Renal pelvis (tissue), 1 donor: ENCODE measurements at regions not wholly inside any gene's neighbourhood (a gene's known extent, or its start where the extent isn't known, plus 50 kb on each side); places are given as distances from the start of the nearest gene placed in this dataset.

Experiments
- DNase-seq: peaks from one replicate; pipeline ENCODE4 v3.0.0-alpha.2; 2013

GRCh38 chr12:108462686-108463085, 52.4 kb upstream of the FICD start:
- no peak for DNase-seq

GRCh38 chr12:108461058-108461660, 53.9 kb upstream of the FICD start:
- peak; percentile 57 for DNase-seq

- no peak for DNase-seq
These were observed 55.9 kb upstream of the FICD start for GRCh38 chr12:108459149-108459548.

- no peak for DNase-seq
These were observed 57.2 kb upstream of the FICD start for GRCh38 chr12:108457734-108458361.

GRCh38 chr12:108457006-108457733, 57.9 kb upstream of the FICD start:
- peak; percentile 52 for DNase-seq

GRCh38 chr12:108455706-108456105, 59.4 kb upstream of the FICD start:
- no peak for DNase-seq

GRCh38 chr12:108454539-108455139, 60.4 kb upstream of the FICD start:
- DNase-seq, result no peak

GRCh38 chr12:108449478-108449877, 65.6 kb upstream of the FICD start:
- DNase-seq, result peak; percentile 54

- no peak for DNase-seq
These were observed 66.8 kb upstream of the FICD start for GRCh38 chr12:108448246-108448645.

GRCh38 chr12:108447168-108447832, 67.8 kb upstream of the FICD start:
- DNase-seq, result peak; percentile 16

- DNase-seq, result no peak
These were observed 68.3 kb upstream of the FICD start for GRCh38 chr12:108446766-108447165.

GRCh38 chr12:108442910-108443309, 72.2 kb upstream of the FICD start:
- no peak for DNase-seq

GRCh38 chr12:108442067-108442466, 73.0 kb upstream of the FICD start:
- DNase-seq, result peak; percentile 20

- DNase-seq, result no peak
These were observed 73.5 kb upstream of the FICD start for GRCh38 chr12:108441549-108441948.

- no peak for DNase-seq
These were observed 74.3 kb upstream of the FICD start for GRCh38 chr12:108440736-108441135.

- DNase-seq, result no peak
These were observed 76.4 kb upstream of the FICD start for GRCh38 chr12:108438667-108439066.

GRCh38 chr12:108432423-108433121, 82.5 kb upstream of the FICD start:
- no peak for DNase-seq

- no peak for DNase-seq
These were observed 84.2 kb upstream of the FICD start for GRCh38 chr12:108430926-108431325.

- DNase-seq, result no peak
These were observed 84.8 kb upstream of the FICD start for GRCh38 chr12:108430245-108430644.

GRCh38 chr12:108425238-108425795, 86.2 kb upstream of the CMKLR1 start:
- DNase-seq, result no peak

- no peak for DNase-seq
These were observed 85.7 kb upstream of the CMKLR1 start for GRCh38 chr12:108424816-108425215.
